B cell (primary cell): ENCODE measurements at regions not wholly inside any gene's neighbourhood (a gene's known extent, or its start where the extent isn't known, plus 50 kb on each side); places are given as distances from the start of the nearest gene placed in this dataset.

Source experiments
- CTCF ChIP-seq: fragments of 200-600 bp; IDR thresholded peaks from one replicate; pipeline ENCODE4 v1.8.0; 2022; ENCODE audit warnings: antibody characterized with exemption, mild to moderate bottlenecking
- EZH2 ChIP-seq: IDR thresholded peaks from 2 replicates; pipeline ENCODE4 v1.6.1; 2012; ENCODE audit warnings: borderline replicate concordance, low read depth, mild to moderate bottlenecking, moderate library complexity, low read length; ENCODE audit not compliant: insufficient read depth, poor library complexity, severe bottlenecking

GRCh38 chr5:124918618-124919017 is 172.2 kb upstream of the ZNF608 start:
- no peak for TF ChIP-seq CTCF
- no peak for TF ChIP-seq EZH2
